Type B pancreatic cell (in vitro differentiated cells): ENCODE measurements at regions not wholly inside any gene's neighbourhood (a gene's known extent, or its start where the extent isn't known, plus 50 kb on each side); places are given as distances from the start of the nearest gene placed in this dataset.

Source experiments
- DNase-seq: peaks from one replicate; pipeline ENCODE4 v3.0.0; 2021; ENCODE audit warnings: mixed read lengths; ENCODE audit not compliant: unreplicated experiment; ENCODE audit errors: extremely low spot score
- H3K27ac Mint-ChIP-seq: 2 replicates; pipeline ENCODE4 v1.8.0; 2021; ENCODE audit warnings: mild to moderate bottlenecking, mixed read lengths
- H3K27me3 Mint-ChIP-seq: 2 replicates; pipeline ENCODE4 v1.8.0; 2021; ENCODE audit warnings: mixed read lengths
- H3K36me3 Mint-ChIP-seq: 2 replicates; pipeline ENCODE4 v1.8.0; 2021; ENCODE audit warnings: mixed read lengths
- H3K4me1 Mint-ChIP-seq: one replicate; pipeline ENCODE4 v1.8.0; 2021; ENCODE audit warnings: mixed read lengths; ENCODE audit not compliant: unreplicated experiment
- H3K4me3 Mint-ChIP-seq: 2 replicates; pipeline ENCODE4 v1.8.0; 2021; ENCODE audit warnings: mild to moderate bottlenecking, mixed read lengths
- H3K9me3 Mint-ChIP-seq: 2 replicates; pipeline ENCODE4 v1.8.0; 2021; ENCODE audit warnings: mixed read lengths
- CTCF ChIP-seq: fragments of 200-600 bp; sonication (generic); conservative IDR thresholded peaks from 2 replicates; pipeline ENCODE4 v1.5.0; 2021; ENCODE audit warnings: antibody characterized with exemption, mild to moderate bottlenecking

GRCh38 chr5:76030343-76030742, 52.8 kb upstream of the SV2C start:
- Mint-ChIP-seq H3K36me3 (no peaks in the 10 kb centered on the region), H3K27ac (no peak overlapping the region), H3K4me3 (no peak overlapping the region), H3K9me3 (no peaks in the 10 kb centered on the region), H3K4me1 (no peaks in the 10 kb centered on the region), H3K27me3 (peaks cover 20% of the 10 kb centered on the region)
- no peak for TF ChIP-seq CTCF
- no peak for DNase-seq

GRCh38 chr5:76029739-76030138, 53.4 kb upstream of the SV2C start:
- Mint-ChIP-seq H3K4me1 (no peaks in the 10 kb centered on the region), H3K4me3 (no peak overlapping the region), H3K27ac (no peak overlapping the region), H3K36me3 (no peaks in the 10 kb centered on the region), H3K27me3 (peaks cover 14% of the 10 kb centered on the region), H3K9me3 (no peaks in the 10 kb centered on the region)
- TF ChIP-seq CTCF: no peak
- no peak for DNase-seq

GRCh38 chr5:76025790-76026189, 57.4 kb upstream of the SV2C start:
- H3K9me3 Mint-ChIP-seq: no peaks in the 10 kb centered on the region
- no peak overlapping the region for H3K4me3 Mint-ChIP-seq
- H3K27ac Mint-ChIP-seq: no peak overlapping the region
- no peaks in the 10 kb centered on the region for H3K36me3 Mint-ChIP-seq
- H3K4me1 Mint-ChIP-seq: no peaks in the 10 kb centered on the region
- TF ChIP-seq CTCF: no peak
- DNase-seq: no peak
- peaks cover 25% of the 10 kb centered on the region for H3K27me3 Mint-ChIP-seq

GRCh38 chr5:76025069-76025468, 58.1 kb upstream of the SV2C start:
- Mint-ChIP-seq H3K9me3 (no peaks in the 10 kb centered on the region), H3K4me1 (no peaks in the 10 kb centered on the region), H3K27me3 (peaks cover 29% of the 10 kb centered on the region), H3K36me3 (no peaks in the 10 kb centered on the region), H3K27ac (no peak overlapping the region), H3K4me3 (no peak overlapping the region)
- no peak for DNase-seq
- no peak for TF ChIP-seq CTCF

- H3K4me3 Mint-ChIP-seq: no peak overlapping the region
- peaks cover 29% of the 10 kb centered on the region for H3K27me3 Mint-ChIP-seq
- H3K4me1 Mint-ChIP-seq: no peaks in the 10 kb centered on the region
- H3K27ac Mint-ChIP-seq: no peak overlapping the region
- no peaks in the 10 kb centered on the region for H3K9me3 Mint-ChIP-seq
- no peaks in the 10 kb centered on the region for H3K36me3 Mint-ChIP-seq
- DNase-seq: no peak
- no peak for TF ChIP-seq CTCF
These were observed 60.6 kb upstream of the SV2C start for GRCh38 chr5:76022611-76023010.

GRCh38 chr5:76021936-76022584, 61.1 kb upstream of the SV2C start:
- Mint-ChIP-seq H3K4me1 (no peaks in the 10 kb centered on the region), H3K9me3 (no peaks in the 10 kb centered on the region), H3K4me3 (no peak overlapping the region), H3K27ac (no peak overlapping the region), H3K27me3 (peaks cover 28% of the 10 kb centered on the region), H3K36me3 (no peaks in the 10 kb centered on the region)
- DNase-seq: no peak
- TF ChIP-seq CTCF: no peak
